KG1 (cell line): ENCODE measurements at regions not wholly inside any gene's neighbourhood (a gene's known extent, or its start where the extent isn't known, plus 50 kb on each side); places are given as distances from the start of the nearest gene placed in this dataset.

ENCODE experiments used
- DNase-seq: peaks from one replicate; lab custom pipeline; 2025; lab: John Stamatoyannopoulos, UW

GRCh38 chr13:58804832-58805231 is 1173.3 kb downstream of the PCDH17 start:
- peak; percentile 30 for DNase-seq

GRCh38 chr13:58806401-58806800 is 1174.9 kb downstream of the PCDH17 start:
- no peak for DNase-seq

- no peak for DNase-seq
These were observed 1192.2 kb downstream of the PCDH17 start for GRCh38 chr13:58823701-58824100.

GRCh38 chr13:58827904-58828303 is 1196.4 kb downstream of the PCDH17 start:
- DNase-seq: no peak

- no peak for DNase-seq
These were observed 1199.3 kb downstream of the PCDH17 start for GRCh38 chr13:58830841-58831240.

GRCh38 chr13:58838615-58839014 is 1207.1 kb downstream of the PCDH17 start:
- no peak for DNase-seq

GRCh38 chr13:58843071-58843470 is 1211.5 kb downstream of the PCDH17 start:
- DNase-seq: no peak

- no peak for DNase-seq
These were observed 1212.0 kb downstream of the PCDH17 start for GRCh38 chr13:58843567-58843966.

GRCh38 chr13:58850161-58850560 is 1218.6 kb downstream of the PCDH17 start:
- no peak for DNase-seq

- no peak for DNase-seq
These were observed 1220.5 kb downstream of the PCDH17 start for GRCh38 chr13:58852076-58852475.

GRCh38 chr13:58855283-58855682 is 1223.7 kb downstream of the PCDH17 start:
- DNase-seq: no peak

GRCh38 chr13:58858870-58859371 is 1227.4 kb downstream of the PCDH17 start:
- no peak for DNase-seq

GRCh38 chr13:58865286-58865685 is 1233.7 kb downstream of the PCDH17 start:
- DNase-seq: peak; percentile 4

- DNase-seq: no peak
These were observed 1238.0 kb downstream of the PCDH17 start for GRCh38 chr13:58869566-58869965.

GRCh38 chr13:58876473-58876872 is 1244.9 kb downstream of the PCDH17 start:
- no peak for DNase-seq

- DNase-seq: no peak
These were observed 1247.6 kb downstream of the PCDH17 start for GRCh38 chr13:58879114-58879513.

GRCh38 chr13:58882516-58882915 is 1251.0 kb downstream of the PCDH17 start:
- no peak for DNase-seq

- no peak for DNase-seq
These were observed 1251.9 kb downstream of the PCDH17 start for GRCh38 chr13:58883405-58883804.

- no peak for DNase-seq
These were observed 1253.0 kb downstream of the PCDH17 start for GRCh38 chr13:58884353-58885209.

GRCh38 chr13:58889474-58889873 is 1257.9 kb downstream of the PCDH17 start:
- no peak for DNase-seq

GRCh38 chr13:58893396-58893795 is 1261.9 kb downstream of the PCDH17 start:
- DNase-seq: no peak

GRCh38 chr13:58906329-58907007 is 1257.3 kb downstream of the DIAPH3 start:
- no peak for DNase-seq

- no peak for DNase-seq
These were observed 1256.4 kb downstream of the DIAPH3 start for GRCh38 chr13:58907347-58907746.
